SK-N-SH treated with all-trans-retinoic acid at 6 μM for 48 hours (cell line): ENCODE measurements at regions not wholly inside any gene's neighbourhood (a gene's known extent, or its start where the extent isn't known, plus 50 kb on each side); places are given as distances from the start of the nearest gene placed in this dataset.

Experiments used
- ARNTL ChIP-seq: fragments of 450-650 bp; formaldehyde crosslinking; IDR thresholded peaks from 2 replicates; pipeline ENCODE4 v1.5.0; 2020; ENCODE audit warnings: low read depth, mild to moderate bottlenecking, moderate library complexity, borderline replicate concordance
- OSR1 ChIP-seq: fragments of 250-450 bp; sonication (Bioruptor Pico); IDR thresholded peaks from 2 replicates; pipeline ENCODE4 v1.8.0; 2022; ENCODE audit warnings: moderate library complexity, mild to moderate bottlenecking, inconsistent platforms
- SNAI2 ChIP-seq: fragments of 250-450 bp; sonication (Bioruptor Pico); IDR thresholded peaks from 2 replicates; pipeline ENCODE4 v1.5.0; 2020; ENCODE audit warnings: mild to moderate bottlenecking, moderate library complexity
- ZNF70 ChIP-seq: fragments of 450-650 bp; formaldehyde crosslinking; IDR thresholded peaks from 2 replicates; pipeline ENCODE4 v1.5.0; 2020; ENCODE audit warnings: mild to moderate bottlenecking, moderate library complexity

- TF ChIP-seq ZNF70 (CRISPR knock-in tag) (no peak), ARNTL (CRISPR knock-in tag) (no peak), OSR1 (no peak), SNAI2 (CRISPR knock-in tag) (no peak)
These were observed 342.3 kb downstream of the ZNF674 start for GRCh38 chrX:46202733-46203514.
